Type B pancreatic cell (in vitro differentiated cells): ENCODE measurements at regions not wholly inside any gene's neighbourhood (a gene's known extent, or its start where the extent isn't known, plus 50 kb on each side); places are given as distances from the start of the nearest gene placed in this dataset.

ENCODE experiments used
- DNase-seq: peaks from one replicate; pipeline ENCODE4 v3.0.0; 2021; ENCODE audit warnings: mixed read lengths; ENCODE audit not compliant: unreplicated experiment; ENCODE audit errors: extremely low spot score
- H3K27ac Mint-ChIP-seq: 2 replicates; pipeline ENCODE4 v1.8.0; 2021; ENCODE audit warnings: mild to moderate bottlenecking, mixed read lengths
- H3K27me3 Mint-ChIP-seq: 2 replicates; pipeline ENCODE4 v1.8.0; 2021; ENCODE audit warnings: mixed read lengths
- H3K36me3 Mint-ChIP-seq: 2 replicates; pipeline ENCODE4 v1.8.0; 2021; ENCODE audit warnings: mixed read lengths
- H3K4me1 Mint-ChIP-seq: one replicate; pipeline ENCODE4 v1.8.0; 2021; ENCODE audit warnings: mixed read lengths; ENCODE audit not compliant: unreplicated experiment
- H3K4me3 Mint-ChIP-seq: 2 replicates; pipeline ENCODE4 v1.8.0; 2021; ENCODE audit warnings: mild to moderate bottlenecking, mixed read lengths
- H3K9me3 Mint-ChIP-seq: 2 replicates; pipeline ENCODE4 v1.8.0; 2021; ENCODE audit warnings: mixed read lengths
- CTCF ChIP-seq: fragments of 200-600 bp; sonication (generic); conservative IDR thresholded peaks from 2 replicates; pipeline ENCODE4 v1.5.0; 2021; ENCODE audit warnings: antibody characterized with exemption, mild to moderate bottlenecking

GRCh38 chr21:28696844-28697410 lies 295.8 kb downstream of the LTN1 start:
- TF ChIP-seq CTCF = no peak
- H3K4me1 Mint-ChIP-seq = no peaks in the 10 kb centered on the region
- no peaks in the 10 kb centered on the region for H3K27me3 Mint-ChIP-seq
- H3K9me3 Mint-ChIP-seq = peaks cover 4% of the 10 kb centered on the region
- no peak overlapping the region for H3K4me3 Mint-ChIP-seq
- peaks cover 4% of the 10 kb centered on the region for H3K36me3 Mint-ChIP-seq
- DNase-seq = no peak
- H3K27ac Mint-ChIP-seq = no peak overlapping the region

DNA sequence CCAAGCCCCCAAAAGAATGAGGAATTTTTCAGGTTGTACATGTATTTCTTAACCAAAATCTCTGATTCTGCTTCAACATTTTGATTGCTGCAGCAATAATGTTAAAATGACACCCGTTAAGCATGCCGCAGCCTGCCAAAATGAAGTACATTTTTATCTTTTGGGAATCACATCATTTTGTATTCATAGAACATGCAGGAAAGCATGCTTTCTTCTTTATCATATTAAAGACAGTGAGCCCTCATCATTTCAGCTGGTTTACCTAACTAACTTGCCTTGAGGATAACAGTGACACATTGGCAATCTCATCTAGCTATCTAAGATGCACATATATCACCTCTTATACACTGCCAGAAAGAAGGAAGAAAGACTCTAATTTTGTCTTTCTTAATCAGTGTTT lies 299.2 kb downstream of the LTN1 start:
- H3K9me3 Mint-ChIP-seq = peaks cover 3% of the 10 kb centered on the region
- peaks cover 4% of the 10 kb centered on the region for H3K36me3 Mint-ChIP-seq
- no peak for TF ChIP-seq CTCF
- DNase-seq = no peak
- H3K4me1 Mint-ChIP-seq = no peaks in the 10 kb centered on the region
- H3K4me3 Mint-ChIP-seq = no peak overlapping the region
- H3K27me3 Mint-ChIP-seq = peaks cover 10% of the 10 kb centered on the region
- no peak overlapping the region for H3K27ac Mint-ChIP-seq

DNA sequence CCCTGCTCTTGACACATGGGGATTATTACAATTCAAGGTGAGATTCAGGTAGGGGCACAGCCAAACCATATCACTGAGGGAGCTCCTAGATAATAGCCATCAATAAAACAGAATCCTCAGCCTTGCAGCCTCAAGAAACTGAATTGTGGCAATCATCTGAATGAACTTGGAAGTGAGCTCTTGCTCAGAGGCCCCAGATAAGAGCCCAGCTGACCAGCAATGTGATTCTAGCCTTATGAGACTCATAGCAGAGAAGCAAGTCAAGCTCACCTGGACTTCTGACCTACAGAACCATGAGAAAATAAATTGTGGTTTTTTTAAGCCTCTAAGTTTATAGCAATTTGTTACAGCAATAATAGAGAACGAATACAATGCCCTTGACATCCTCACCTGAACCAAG lies 302.5 kb downstream of the LTN1 start:
- Mint-ChIP-seq H3K9me3 (no peaks in the 10 kb centered on the region), H3K27ac (no peak overlapping the region), H3K36me3 (no peaks in the 10 kb centered on the region), H3K4me3 (no peak overlapping the region), H3K27me3 (peaks cover 10% of the 10 kb centered on the region), H3K4me1 (no peaks in the 10 kb centered on the region)
- TF ChIP-seq CTCF = no peak
- no peak for DNase-seq

- no peak for TF ChIP-seq CTCF
- Mint-ChIP-seq H3K27me3 (peaks cover 10% of the 10 kb centered on the region), H3K9me3 (no peaks in the 10 kb centered on the region), H3K4me1 (no peaks in the 10 kb centered on the region), H3K36me3 (no peaks in the 10 kb centered on the region), H3K27ac (no peak overlapping the region), H3K4me3 (no peak overlapping the region)
- DNase-seq = no peak
Measured at GRCh38 chr21:28688381-28688780, 304.3 kb downstream of the LTN1 start.

DNA sequence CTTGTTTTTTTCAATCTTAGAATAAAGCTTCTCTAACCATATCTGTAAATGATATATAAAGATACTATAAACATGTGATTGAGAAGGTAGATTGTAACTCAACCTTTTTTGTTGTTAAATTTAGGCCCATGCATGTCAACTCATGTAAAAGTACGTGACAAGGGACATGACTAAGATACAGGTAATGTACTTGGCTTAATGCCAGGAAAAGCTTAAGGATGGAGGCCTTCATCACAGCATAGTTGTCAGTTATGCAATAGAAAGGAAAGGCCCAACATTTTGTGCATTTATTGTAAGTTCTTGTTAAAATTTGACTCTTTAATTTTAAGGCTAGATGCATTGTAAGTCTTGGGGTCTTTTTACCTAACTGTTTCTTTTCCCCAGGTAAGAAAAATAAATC lies 305.1 kb downstream of the LTN1 start:
- Mint-ChIP-seq H3K4me1 (no peaks in the 10 kb centered on the region), H3K36me3 (no peaks in the 10 kb centered on the region), H3K4me3 (no peak overlapping the region), H3K9me3 (no peaks in the 10 kb centered on the region), H3K27ac (no peak overlapping the region), H3K27me3 (peaks cover 10% of the 10 kb centered on the region)
- DNase-seq = no peak
- no peak for TF ChIP-seq CTCF
